ENCODE measurements at regions not wholly inside any gene's neighbourhood (a gene's known extent, or its start where the extent isn't known, plus 50 kb on each side); places are given as distances from the start of the nearest gene placed in this dataset.

GRCh38 chr15:61281328-61281727 is 52.2 kb upstream of the RORA start:
- no peak overlapping the region for H3K27ac Mint-ChIP-seq
- ATAC-seq = no peak

More at GRCh38 chr15:61281328-61281727, 52.2 kb upstream of the RORA start:
- H3K4me1 Mint-ChIP-seq (ENCODE audit: low read depth) = no peaks in the 10 kb centered on the region
- DNase-seq = no peak
- no peaks in the 10 kb centered on the region for H3K9me3 Mint-ChIP-seq (ENCODE audit: insufficient read depth)
- H3K27me3 Mint-ChIP-seq (ENCODE audit: low read depth) = peaks cover 6% of the 10 kb centered on the region
- ChIA-PET POLR2A (no interaction called here), CTCF (no interaction called here)
- H3K36me3 Mint-ChIP-seq (ENCODE audit: low read depth) = no peaks in the 10 kb centered on the region
- H3K4me3 Mint-ChIP-seq = no peak overlapping the region
